HepG2 (cell line): ENCODE measurements at regions not wholly inside any gene's neighbourhood (a gene's known extent, or its start where the extent isn't known, plus 50 kb on each side); places are given as distances from the start of the nearest gene placed in this dataset.

Source experiments
- ATM ChIP-seq: fragments of 450-650 bp; IDR thresholded peaks from 2 replicates; pipeline ENCODE4 v1.7.1; 2017; ENCODE audit warnings: mild to moderate bottlenecking, borderline replicate concordance
- CENPX ChIP-seq: sonication (generic); formaldehyde crosslinking; IDR thresholded peaks from 2 replicates; pipeline ENCODE4 v1.9.0; 2021; ENCODE audit warnings: mild to moderate bottlenecking, missing genetic modification reagents, moderate library complexity
- FIP1L1 ChIP-seq: fragments of 200-400 bp; formaldehyde crosslinking; IDR thresholded peaks from 2 replicates; pipeline ENCODE4 v1.6.1; 2018; ENCODE audit warnings: low read depth, mild to moderate bottlenecking, low read length, moderate library complexity, borderline replicate concordance; ENCODE audit not compliant: insufficient read depth
- IKZF4 ChIP-seq: sonication (generic); formaldehyde crosslinking; IDR thresholded peaks from 2 replicates; pipeline ENCODE4 v1.5.1; 2020; ENCODE audit warnings: borderline replicate concordance, mild to moderate bottlenecking, low read depth, missing genetic modification reagents; ENCODE audit errors: not compliant biosample characterization
- NR3C1 ChIP-seq: sonication (generic); formaldehyde crosslinking; IDR thresholded peaks from 2 replicates; pipeline ENCODE4 v1.4.0; 2020; ENCODE audit warnings: missing genetic modification reagents
- PHF8 ChIP-seq: sonication (generic); formaldehyde crosslinking; IDR thresholded peaks from 2 replicates; pipeline ENCODE4 v1.5.0; 2020; ENCODE audit warnings: missing genetic modification reagents
- RBM22 ChIP-seq: fragments of 200-400 bp; formaldehyde crosslinking; optimal IDR thresholded peaks from 2 replicates; pipeline ENCODE3; 2017; ENCODE audit warnings: mild to moderate bottlenecking, low read length, moderate library complexity
- REXO4 ChIP-seq: sonication (generic); formaldehyde crosslinking; IDR thresholded peaks from 2 replicates; pipeline ENCODE4 v1.8.0; 2022; ENCODE audit warnings: missing genetic modification reagents, mild to moderate bottlenecking, borderline replicate concordance
- ZFP90 ChIP-seq: sonication (generic); formaldehyde crosslinking; IDR thresholded peaks from 2 replicates; pipeline ENCODE4 v1.8.0; 2022; ENCODE audit warnings: missing genetic modification reagents, mild to moderate bottlenecking, inconsistent platforms, borderline replicate concordance
- ZNF318 ChIP-seq: sonication (generic); formaldehyde crosslinking; IDR thresholded peaks from 2 replicates; pipeline ENCODE4 v1.4.0; 2020; ENCODE audit warnings: mild to moderate bottlenecking, missing genetic modification reagents
- ZNF512B ChIP-seq: sonication (generic); formaldehyde crosslinking; IDR thresholded peaks from 2 replicates; pipeline ENCODE4 v1.5.1; 2020; ENCODE audit warnings: missing genetic modification reagents, mild to moderate bottlenecking, borderline replicate concordance
- ZNF576 ChIP-seq: sonication (generic); formaldehyde crosslinking; IDR thresholded peaks from 2 replicates; pipeline ENCODE4 v1.4.0; 2020; ENCODE audit warnings: mild to moderate bottlenecking, missing genetic modification reagents

GRCh38 chr12:43011383-43011926, 421.9 kb upstream of the PRICKLE1 start (continued):
- TF ChIP-seq RBM22 (no peak), PHF8 (CRISPR knock-in tag) (no peak), ZNF576 (CRISPR knock-in tag) (no peak), ATM (no peak), IKZF4 (CRISPR knock-in tag) (no peak), REXO4 (CRISPR knock-in tag) (no peak), ZNF318 (CRISPR knock-in tag) (no peak), ZNF512B (CRISPR knock-in tag) (no peak), ZFP90 (CRISPR knock-in tag) (no peak), CENPX (CRISPR knock-in tag) (no peak), NR3C1 (CRISPR knock-in tag) (no peak), FIP1L1 (no peak)
